WTC11 (cell line): ENCODE measurements at regions not wholly inside any gene's neighbourhood (a gene's known extent, or its start where the extent isn't known, plus 50 kb on each side); places are given as distances from the start of the nearest gene placed in this dataset.

Experiments
- ESRRA ChIP-seq: sonication (generic); formaldehyde crosslinking; IDR thresholded peaks from 2 replicates; pipeline ENCODE4 v1.8.1; 2022; ENCODE audit warnings: mild to moderate bottlenecking, missing genetic modification reagents, borderline replicate concordance
- SP1 ChIP-seq: sonication (generic); formaldehyde crosslinking; conservative IDR thresholded peaks from 2 replicates; pipeline ENCODE4 v1.8.1; 2022; ENCODE audit warnings: missing genetic modification reagents
- TF ChIP-seq, protein P1 (sequence below): fragments of 200-600 bp; IDR thresholded peaks from 2 replicates; pipeline ENCODE4 v1.8.0; 2022; ENCODE audit warnings: antibody characterized with exemption
- TF ChIP-seq, protein P2 (sequence below): sonication (generic); formaldehyde crosslinking; conservative IDR thresholded peaks from 2 replicates; pipeline ENCODE4 v1.8.1; 2023; ENCODE audit warnings: mild to moderate bottlenecking, low read depth, missing genetic modification reagents, moderate library complexity
- TF ChIP-seq, protein P3 (sequence below): sonication (generic); formaldehyde crosslinking; IDR thresholded peaks from 2 replicates; pipeline ENCODE4 v1.8.1; 2022; ENCODE audit warnings: missing genetic modification reagents, borderline replicate concordance

DNA sequence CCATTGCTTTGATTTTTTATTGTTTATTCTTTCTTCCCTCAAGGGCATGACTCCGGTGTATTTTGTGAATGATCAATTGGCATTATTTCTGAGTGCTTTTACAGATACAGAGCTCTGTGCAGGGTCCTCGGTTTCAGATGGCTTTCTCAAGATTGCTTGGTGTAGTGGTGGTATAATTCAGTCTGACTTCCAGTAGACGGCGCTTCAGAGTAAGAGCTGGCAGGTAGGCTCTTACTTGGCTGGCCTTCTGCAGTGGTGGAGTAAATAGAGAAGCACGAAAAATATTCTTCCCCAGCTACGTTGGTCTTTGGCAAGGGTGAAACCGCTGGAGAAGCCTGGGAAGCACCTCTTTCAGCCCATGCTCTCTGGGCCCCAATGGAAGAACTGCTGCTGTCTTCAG lies 723.0 kb upstream of the BCHE start:
- TF ChIP-seq, protein P1, sequence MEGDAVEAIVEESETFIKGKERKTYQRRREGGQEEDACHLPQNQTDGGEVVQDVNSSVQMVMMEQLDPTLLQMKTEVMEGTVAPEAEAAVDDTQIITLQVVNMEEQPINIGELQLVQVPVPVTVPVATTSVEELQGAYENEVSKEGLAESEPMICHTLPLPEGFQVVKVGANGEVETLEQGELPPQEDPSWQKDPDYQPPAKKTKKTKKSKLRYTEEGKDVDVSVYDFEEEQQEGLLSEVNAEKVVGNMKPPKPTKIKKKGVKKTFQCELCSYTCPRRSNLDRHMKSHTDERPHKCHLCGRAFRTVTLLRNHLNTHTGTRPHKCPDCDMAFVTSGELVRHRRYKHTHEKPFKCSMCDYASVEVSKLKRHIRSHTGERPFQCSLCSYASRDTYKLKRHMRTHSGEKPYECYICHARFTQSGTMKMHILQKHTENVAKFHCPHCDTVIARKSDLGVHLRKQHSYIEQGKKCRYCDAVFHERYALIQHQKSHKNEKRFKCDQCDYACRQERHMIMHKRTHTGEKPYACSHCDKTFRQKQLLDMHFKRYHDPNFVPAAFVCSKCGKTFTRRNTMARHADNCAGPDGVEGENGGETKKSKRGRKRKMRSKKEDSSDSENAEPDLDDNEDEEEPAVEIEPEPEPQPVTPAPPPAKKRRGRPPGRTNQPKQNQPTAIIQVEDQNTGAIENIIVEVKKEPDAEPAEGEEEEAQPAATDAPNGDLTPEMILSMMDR: no peak
- TF ChIP-seq, protein P2, sequence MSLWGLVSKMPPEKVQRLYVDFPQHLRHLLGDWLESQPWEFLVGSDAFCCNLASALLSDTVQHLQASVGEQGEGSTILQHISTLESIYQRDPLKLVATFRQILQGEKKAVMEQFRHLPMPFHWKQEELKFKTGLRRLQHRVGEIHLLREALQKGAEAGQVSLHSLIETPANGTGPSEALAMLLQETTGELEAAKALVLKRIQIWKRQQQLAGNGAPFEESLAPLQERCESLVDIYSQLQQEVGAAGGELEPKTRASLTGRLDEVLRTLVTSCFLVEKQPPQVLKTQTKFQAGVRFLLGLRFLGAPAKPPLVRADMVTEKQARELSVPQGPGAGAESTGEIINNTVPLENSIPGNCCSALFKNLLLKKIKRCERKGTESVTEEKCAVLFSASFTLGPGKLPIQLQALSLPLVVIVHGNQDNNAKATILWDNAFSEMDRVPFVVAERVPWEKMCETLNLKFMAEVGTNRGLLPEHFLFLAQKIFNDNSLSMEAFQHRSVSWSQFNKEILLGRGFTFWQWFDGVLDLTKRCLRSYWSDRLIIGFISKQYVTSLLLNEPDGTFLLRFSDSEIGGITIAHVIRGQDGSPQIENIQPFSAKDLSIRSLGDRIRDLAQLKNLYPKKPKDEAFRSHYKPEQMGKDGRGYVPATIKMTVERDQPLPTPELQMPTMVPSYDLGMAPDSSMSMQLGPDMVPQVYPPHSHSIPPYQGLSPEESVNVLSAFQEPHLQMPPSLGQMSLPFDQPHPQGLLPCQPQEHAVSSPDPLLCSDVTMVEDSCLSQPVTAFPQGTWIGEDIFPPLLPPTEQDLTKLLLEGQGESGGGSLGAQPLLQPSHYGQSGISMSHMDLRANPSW (CRISPR knock-in tag): no peak
- TF ChIP-seq, protein P3, sequence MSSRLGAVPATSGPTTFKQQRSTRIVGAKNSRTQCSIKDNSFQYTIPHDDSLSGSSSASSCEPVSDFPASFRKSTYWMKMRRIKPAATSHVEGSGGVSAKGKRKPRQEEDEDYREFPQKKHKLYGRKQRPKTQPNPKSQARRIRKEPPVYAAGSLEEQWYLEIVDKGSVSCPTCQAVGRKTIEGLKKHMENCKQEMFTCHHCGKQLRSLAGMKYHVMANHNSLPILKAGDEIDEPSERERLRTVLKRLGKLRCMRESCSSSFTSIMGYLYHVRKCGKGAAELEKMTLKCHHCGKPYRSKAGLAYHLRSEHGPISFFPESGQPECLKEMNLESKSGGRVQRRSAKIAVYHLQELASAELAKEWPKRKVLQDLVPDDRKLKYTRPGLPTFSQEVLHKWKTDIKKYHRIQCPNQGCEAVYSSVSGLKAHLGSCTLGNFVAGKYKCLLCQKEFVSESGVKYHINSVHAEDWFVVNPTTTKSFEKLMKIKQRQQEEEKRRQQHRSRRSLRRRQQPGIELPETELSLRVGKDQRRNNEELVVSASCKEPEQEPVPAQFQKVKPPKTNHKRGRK (CRISPR knock-in tag): no peak
- TF ChIP-seq ESRRA (CRISPR knock-in tag) (no peak), SP1 (CRISPR knock-in tag) (no peak)
